Left renal pelvis (tissue), 4 donors: ENCODE measurements at regions not wholly inside any gene's neighbourhood (a gene's known extent, or its start where the extent isn't known, plus 50 kb on each side); places are given as distances from the start of the nearest gene placed in this dataset.

Experiments
- DNase-seq, 4 donors: peaks; one replicate each; pipeline ENCODE4 v3.0.0-alpha.2; 2013; ENCODE audit warnings: low read depth in 4 of 4, low spot score in 3 of 4

- no peak for DNase-seq
Observed at GRCh38 chr3:163138258-163138657, 1641.7 kb downstream of the OTOL1 start.

GRCh38 chr3:163132111-163132510, 1635.5 kb downstream of the OTOL1 start:
- DNase-seq: no peak

- no peak for DNase-seq
Observed at GRCh38 chr3:163129287-163129686, 1632.7 kb downstream of the OTOL1 start.

- no peak for DNase-seq
Observed at GRCh38 chr3:163126115-163126514, 1629.5 kb downstream of the OTOL1 start.
